GM03348 (cell line): ENCODE measurements at regions not wholly inside any gene's neighbourhood (a gene's known extent, or its start where the extent isn't known, plus 50 kb on each side); places are given as distances from the start of the nearest gene placed in this dataset.

Experiments
- DNase-seq: peaks from one replicate; pipeline ENCODE4 v3.0.0; 2012; ENCODE audit warnings: low spot score

DNA sequence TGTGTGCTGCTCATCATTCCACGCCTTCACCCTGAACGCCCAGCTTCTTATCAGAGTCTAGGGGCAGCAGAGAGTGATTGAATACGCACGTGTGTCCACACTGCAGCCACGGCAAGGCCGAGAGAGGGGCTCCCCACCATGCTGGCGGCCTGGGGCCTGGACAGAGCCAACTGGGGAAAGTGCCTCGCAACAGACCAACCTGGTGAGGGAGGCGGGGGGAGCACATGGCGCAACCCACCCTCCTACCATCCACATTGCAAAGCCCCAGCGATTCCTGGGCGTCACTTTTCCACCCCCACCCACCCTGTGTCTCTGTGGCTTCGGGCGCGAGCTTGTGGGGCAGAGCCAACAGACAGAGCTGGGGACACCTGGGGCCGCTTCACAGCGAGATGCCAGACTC is 66.4 kb upstream of the DUSP22 start:
- no peak for DNase-seq

DNA sequence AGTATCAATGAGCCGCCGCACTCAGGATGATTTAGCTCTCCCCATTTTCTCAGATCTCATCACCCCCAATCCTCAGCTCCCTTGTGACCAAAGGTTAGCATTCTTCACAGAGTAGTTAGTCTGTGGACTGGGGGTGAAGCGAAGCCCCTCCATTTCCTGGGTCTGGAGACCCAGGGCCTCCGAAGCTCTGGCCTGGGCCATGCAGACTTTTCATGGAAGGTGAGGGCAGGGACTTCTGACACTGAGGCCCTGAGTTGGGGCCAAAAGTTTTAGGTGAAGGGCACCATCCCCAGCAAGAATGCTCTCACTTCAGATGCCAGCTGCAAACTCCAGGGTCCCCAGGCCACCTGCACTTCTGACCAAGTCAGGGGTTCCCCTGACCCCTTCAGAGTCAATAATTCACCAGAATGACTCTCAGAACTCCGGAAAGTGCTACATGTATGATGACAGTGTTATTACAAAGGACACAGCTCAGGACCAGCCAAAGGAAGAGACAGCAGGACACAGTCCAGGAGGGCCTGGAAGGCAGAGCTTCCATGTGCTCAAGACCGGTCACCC is 65.7 kb upstream of the DUSP22 start:
- no peak for DNase-seq

DNA sequence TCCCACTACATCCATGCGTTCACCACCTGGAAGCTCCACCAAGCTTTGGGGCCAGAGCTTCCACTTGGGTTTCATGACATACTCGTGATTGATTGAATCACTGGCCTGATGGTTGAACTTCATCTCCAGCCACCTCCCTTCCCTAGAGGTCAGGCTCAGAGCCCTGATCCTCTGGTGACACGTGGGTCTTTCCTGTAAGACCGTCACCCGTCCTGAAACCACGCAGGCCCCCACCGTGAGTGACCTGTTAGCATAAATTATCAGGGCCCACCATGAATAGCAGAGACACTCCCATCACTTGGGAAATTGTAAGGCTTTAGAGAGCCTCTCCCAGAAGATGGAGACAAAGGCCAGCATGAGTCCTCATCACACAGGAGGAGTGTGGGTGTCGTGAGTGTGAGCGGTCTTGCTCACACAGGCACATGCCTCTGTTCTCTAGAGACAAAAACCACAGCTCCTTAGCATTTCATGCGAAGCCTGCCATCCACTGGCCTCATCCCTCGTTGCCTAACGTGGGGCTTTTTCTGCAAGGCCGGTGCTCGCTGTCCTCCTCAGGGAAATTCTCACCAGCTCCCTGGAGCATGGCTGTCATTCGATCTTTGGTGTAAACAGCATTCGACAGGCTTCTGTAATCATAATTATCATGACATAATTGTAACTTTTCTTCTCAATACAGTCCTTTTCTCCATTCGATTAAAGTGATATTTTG is 65.1 kb upstream of the DUSP22 start:
- peak; percentile 31 for DNase-seq

GRCh38 chr6:227812-228338 is 64.4 kb upstream of the DUSP22 start:
- no peak for DNase-seq

- no peak for DNase-seq
Observed at GRCh38 chr6:228881-229651, 63.2 kb upstream of the DUSP22 start.

- DNase-seq: no peak
Observed at GRCh38 chr6:231779-232178, 60.5 kb upstream of the DUSP22 start.

DNA sequence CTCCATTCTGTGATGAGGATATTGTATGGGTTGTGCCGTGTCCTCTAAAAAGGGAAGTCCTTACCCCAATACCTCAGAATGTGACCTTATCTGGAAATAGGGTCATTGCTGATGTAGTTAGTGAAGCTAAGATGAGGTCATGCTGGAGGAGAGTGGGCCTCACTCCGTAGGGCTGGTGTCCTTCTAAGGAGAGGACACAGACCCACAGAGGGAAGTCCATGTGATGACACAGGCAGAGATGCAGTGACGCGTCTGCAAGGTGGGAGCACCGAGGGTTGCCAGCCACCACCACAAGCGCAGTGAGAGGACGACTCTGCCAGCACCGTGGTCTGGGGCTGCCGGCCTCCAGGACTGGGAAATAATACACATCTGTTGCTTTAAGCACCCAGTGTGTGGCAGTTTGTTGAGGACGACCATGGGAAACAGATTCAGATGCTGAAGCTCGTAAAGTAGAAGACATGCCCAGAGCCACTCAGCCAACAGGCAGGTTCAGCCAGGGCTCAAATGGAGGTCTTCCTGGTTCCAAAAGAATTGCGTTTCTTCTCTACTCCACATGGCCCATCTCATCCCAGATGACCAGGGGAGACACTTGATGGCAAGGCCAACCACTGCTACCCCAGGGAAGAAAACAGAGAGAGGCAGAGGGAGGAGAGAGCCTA is 59.2 kb upstream of the DUSP22 start:
- DNase-seq: no peak

DNA sequence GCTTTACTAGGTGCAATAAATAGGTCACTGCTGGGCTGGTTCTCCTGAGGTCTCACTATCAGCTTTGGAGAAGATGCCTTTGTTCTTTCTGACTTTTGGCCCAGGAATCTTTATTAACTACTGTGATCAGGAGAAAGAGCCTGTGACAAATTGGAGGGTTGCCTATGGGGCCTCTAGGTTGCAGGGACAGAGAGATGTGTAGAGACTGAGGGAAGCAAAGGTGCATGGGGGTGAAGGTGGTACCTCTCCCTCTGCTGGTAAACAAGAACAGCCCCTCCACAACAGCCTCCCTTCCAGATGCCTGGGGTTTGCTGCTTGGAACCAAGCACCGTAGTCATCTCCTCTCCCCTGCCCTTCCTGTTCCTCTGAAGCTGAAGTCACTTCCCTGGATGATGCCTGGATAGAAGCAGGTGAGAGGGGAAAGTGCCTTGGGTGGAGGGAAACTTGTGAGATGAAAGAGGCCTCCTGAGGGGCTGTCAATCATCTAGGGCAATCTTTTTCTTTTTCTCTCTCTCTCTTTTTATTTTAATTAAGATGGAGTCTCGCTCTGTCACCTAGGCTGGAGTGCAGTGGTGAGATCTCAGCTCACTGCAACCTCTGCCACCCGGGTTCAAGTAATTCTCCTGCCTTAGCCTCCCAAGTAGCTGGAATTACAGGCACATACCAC is 57.4 kb upstream of the DUSP22 start:
- DNase-seq: no peak

- DNase-seq: peak; percentile 54
Observed at GRCh38 chr6:235763-236360, 56.4 kb upstream of the DUSP22 start.

- DNase-seq: no peak
Observed at GRCh38 chr6:236519-236918, 55.8 kb upstream of the DUSP22 start.

- DNase-seq: no peak
Observed at GRCh38 chr6:240151-240550, 52.1 kb upstream of the DUSP22 start.

GRCh38 chr6:241336-241865 is 50.9 kb upstream of the DUSP22 start:
- no peak for DNase-seq
